DOHH2 (cell line): ENCODE measurements at regions not wholly inside any gene's neighbourhood (a gene's known extent, or its start where the extent isn't known, plus 50 kb on each side); places are given as distances from the start of the nearest gene placed in this dataset.

ENCODE experiments used
- H3F3A ChIP-seq: fragments of 200-600 bp; sonication (generic), shearing (Covaris generic); 2 replicates; pipeline ENCODE4 v1.6.0; 2016; ENCODE audit warnings: antibody characterized with exemption, mild to moderate bottlenecking; ENCODE audit not compliant: control insufficient read depth, insufficient read depth
- H3K27ac ChIP-seq: fragments of 200-600 bp; sonication (generic); 2 replicates; pipeline ENCODE4 v1.5.1; 2014; ENCODE audit warnings: low read depth, mild to moderate bottlenecking, low read length, moderate library complexity
- H3K27me3 ChIP-seq: fragments of 200-600 bp; sonication (generic); 2 replicates; pipeline ENCODE4 v1.6.1; 2014; ENCODE audit warnings: mild to moderate bottlenecking, low read length, mixed read lengths; ENCODE audit not compliant: control insufficient read depth
- H3K36me3 ChIP-seq: fragments of 200-600 bp; sonication (generic); 2 replicates; pipeline ENCODE4 v1.6.1; 2014; ENCODE audit warnings: mild to moderate bottlenecking, low read length, moderate library complexity, mixed read lengths; ENCODE audit not compliant: control insufficient read depth
- H3K4me1 ChIP-seq: fragments of 200-600 bp; sonication (generic); 2 replicates; pipeline ENCODE4 v1.6.1; 2014; ENCODE audit warnings: mild to moderate bottlenecking, low read length, mixed read lengths; ENCODE audit not compliant: control insufficient read depth
- H3K4me2 ChIP-seq: fragments of 200-600 bp; sonication (generic); 2 replicates; pipeline ENCODE4 v1.6.0; 2014; ENCODE audit warnings: mild to moderate bottlenecking, low read length, moderate library complexity
- H3K4me3 ChIP-seq: fragments of 200-600 bp; sonication (generic); 2 replicates; pipeline ENCODE4 v1.5.1; 2014; ENCODE audit warnings: mild to moderate bottlenecking, low read length, mixed read lengths
- H3K79me2 ChIP-seq: fragments of 200-600 bp; sonication (generic); 2 replicates; pipeline ENCODE4 v1.6.1; 2014; ENCODE audit warnings: mild to moderate bottlenecking, low read length, mixed read lengths; ENCODE audit not compliant: control insufficient read depth
- H3K9me2 ChIP-seq: fragments of 200-600 bp; sonication (generic); replicated peaks from 2 replicates; pipeline ENCODE4 v1.6.1; 2014; ENCODE audit warnings: mild to moderate bottlenecking, low read length, mixed read lengths; ENCODE audit not compliant: control insufficient read depth
- H3K9me3 ChIP-seq: fragments of 200-600 bp; sonication (generic); 2 replicates; pipeline ENCODE4 v1.6.1; 2014; ENCODE audit warnings: antibody characterized with exemption, low read length, mixed read lengths; ENCODE audit not compliant: control insufficient read depth, insufficient read depth
- H4K20me1 ChIP-seq: fragments of 200-600 bp; sonication (generic); 2 replicates; pipeline ENCODE4 v1.6.0; 2014; ENCODE audit warnings: low read depth, mild to moderate bottlenecking, antibody characterized with exemption, low read length, moderate library complexity; ENCODE audit not compliant: control insufficient read depth, insufficient read depth
- CTCF ChIP-seq: fragments of 200-600 bp; sonication (generic); IDR thresholded peaks from one replicate; pipeline ENCODE4 v1.5.1; 2014; ENCODE audit warnings: antibody characterized with exemption, mild to moderate bottlenecking, low read depth, low read length; ENCODE audit not compliant: poor library complexity, severe bottlenecking
- EZH2phosphoT487 ChIP-seq: fragments of 200-600 bp; sonication (generic); IDR thresholded peaks from 2 replicates; pipeline ENCODE4 v1.6.1; 2017; ENCODE audit warnings: borderline replicate concordance, mild to moderate bottlenecking, antibody characterized with exemption, low read length, moderate library complexity, mixed read lengths

- no peak overlapping the region for H3K4me2 ChIP-seq
- H3K9me2 ChIP-seq = no peaks in the 10 kb centered on the region
- H3K4me1 ChIP-seq = no peaks in the 10 kb centered on the region
- H3K27me3 ChIP-seq = no peaks in the 10 kb centered on the region
- no peak overlapping the region for H3K4me3 ChIP-seq
- TF ChIP-seq EZH2phosphoT487 = no peak
- no peak for TF ChIP-seq CTCF
- H3K36me3 ChIP-seq = no peaks in the 10 kb centered on the region
- H3K27ac ChIP-seq = no peak overlapping the region
- no peaks in the 10 kb centered on the region for H3F3A ChIP-seq
- H3K9me3 ChIP-seq = no peaks in the 10 kb centered on the region
- H3K79me2 ChIP-seq = no peaks in the 10 kb centered on the region
- no peaks in the 10 kb centered on the region for H4K20me1 ChIP-seq
Measured at GRCh38 chr10:71082960-71083715, 129.2 kb upstream of the UNC5B start.

- Histone ChIP-seq H3K36me3 (no peaks in the 10 kb centered on the region), H3K9me2 (no peaks in the 10 kb centered on the region), H3K4me1 (no peaks in the 10 kb centered on the region), H4K20me1 (no peaks in the 10 kb centered on the region), H3K79me2 (no peaks in the 10 kb centered on the region), H3K27ac (no peak overlapping the region), H3K9me3 (no peaks in the 10 kb centered on the region), H3F3A (no peaks in the 10 kb centered on the region), H3K4me2 (no peak overlapping the region), H3K4me3 (no peak overlapping the region), H3K27me3 (no peaks in the 10 kb centered on the region)
- TF ChIP-seq CTCF (no peak), EZH2phosphoT487 (no peak)
Measured at GRCh38 chr10:71083716-71083975, 128.7 kb upstream of the UNC5B start.

GRCh38 chr10:71084061-71084817 lies 128.1 kb upstream of the UNC5B start:
- TF ChIP-seq CTCF (no peak), EZH2phosphoT487 (no peak)
- H3K4me3 ChIP-seq = no peak overlapping the region

More at GRCh38 chr10:71084061-71084817, 128.1 kb upstream of the UNC5B start:
- H3K36me3 ChIP-seq = no peaks in the 10 kb centered on the region
- no peaks in the 10 kb centered on the region for H4K20me1 ChIP-seq
- no peaks in the 10 kb centered on the region for H3F3A ChIP-seq
- no peaks in the 10 kb centered on the region for H3K9me2 ChIP-seq
- H3K4me1 ChIP-seq = no peaks in the 10 kb centered on the region
- no peak overlapping the region for H3K4me2 ChIP-seq
- no peaks in the 10 kb centered on the region for H3K27me3 ChIP-seq
- H3K9me3 ChIP-seq = no peaks in the 10 kb centered on the region
- no peaks in the 10 kb centered on the region for H3K79me2 ChIP-seq
- H3K27ac ChIP-seq = no peak overlapping the region
